ENCODE measurements at regions not wholly inside any gene's neighbourhood (a gene's known extent, or its start where the extent isn't known, plus 50 kb on each side); places are given as distances from the start of the nearest gene placed in this dataset.

DNA sequence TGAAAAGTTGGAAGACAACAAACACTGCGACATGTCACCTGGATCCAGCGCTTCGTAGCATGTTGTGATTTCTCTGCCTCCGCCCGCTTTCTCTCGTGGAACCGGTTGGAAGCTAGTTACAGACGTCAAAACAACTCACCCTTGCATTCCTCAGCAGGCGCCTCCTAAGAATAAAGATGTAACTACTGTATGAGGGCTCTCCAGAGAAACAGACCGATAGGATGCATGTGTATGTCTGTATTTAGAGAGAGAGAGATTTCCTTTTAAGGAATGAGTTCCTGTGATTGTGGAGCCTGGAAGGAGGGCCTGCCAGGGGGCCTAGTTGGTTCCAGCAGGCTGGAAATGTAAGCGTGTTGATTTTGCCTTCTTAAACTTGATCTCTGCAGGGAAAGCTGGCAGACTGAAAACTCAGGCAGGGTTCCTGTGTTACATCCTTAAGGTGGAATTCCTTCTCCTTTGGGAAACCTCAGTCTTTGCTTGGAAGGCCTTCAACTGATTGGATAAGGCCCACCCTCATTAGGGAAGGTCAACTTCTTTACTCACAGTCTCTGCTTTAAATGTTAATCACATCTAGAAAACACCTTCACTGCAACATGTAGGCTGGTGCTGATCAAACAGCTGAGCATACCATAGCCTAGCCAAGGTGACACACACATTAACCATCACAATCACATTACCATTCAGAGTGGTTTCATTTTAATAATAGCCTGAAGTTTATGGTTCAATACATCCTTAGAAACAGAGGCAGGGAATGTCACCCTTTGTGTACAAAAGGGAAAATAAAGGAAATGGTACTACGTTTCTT is 163.8 kb downstream of the SYK start:
- no peak for TF ChIP-seq EZH2 (IDR thresholded peaks at IDR 0.05)
- no peak for TF ChIP-seq POLR2AphosphoS5 (IDR thresholded peaks at IDR 0.05; ENCODE audit: borderline replicate concordance, low read depth, low read length)
- no peak for TF ChIP-seq FOXP2 (optimal IDR thresholded peaks at IDR 0.05; ENCODE audit: control extremely low read depth, extremely low read length, insufficient read depth)
